Osteocyte (in vitro differentiated cells): ENCODE measurements at regions not wholly inside any gene's neighbourhood (a gene's known extent, or its start where the extent isn't known, plus 50 kb on each side); places are given as distances from the start of the nearest gene placed in this dataset.

ENCODE experiments used
- DNase-seq: peaks from one replicate; pipeline ENCODE4 v3.0.0; 2021; ENCODE audit warnings: mixed read lengths; ENCODE audit not compliant: unreplicated experiment; ENCODE audit errors: extremely low spot score
- H3K27ac Mint-ChIP-seq: one replicate; pipeline ENCODE4 v1.8.0; 2021; ENCODE audit warnings: mild to moderate bottlenecking, mixed read lengths; ENCODE audit not compliant: unreplicated experiment
- H3K27me3 Mint-ChIP-seq: one replicate; pipeline ENCODE4 v1.8.0; 2021; ENCODE audit warnings: mixed read lengths; ENCODE audit not compliant: unreplicated experiment
- H3K36me3 Mint-ChIP-seq: one replicate; pipeline ENCODE4 v1.8.0; 2021; ENCODE audit warnings: mixed read lengths; ENCODE audit not compliant: unreplicated experiment
- H3K4me1 Mint-ChIP-seq: one replicate; pipeline ENCODE4 v1.8.0; 2021; ENCODE audit warnings: mixed read lengths; ENCODE audit not compliant: unreplicated experiment
- H3K4me3 Mint-ChIP-seq: one replicate; pipeline ENCODE4 v1.8.0; 2021; ENCODE audit warnings: mild to moderate bottlenecking, moderate library complexity, mixed read lengths; ENCODE audit not compliant: unreplicated experiment
- H3K9me3 Mint-ChIP-seq: one replicate; pipeline ENCODE4 v1.8.0; 2021; ENCODE audit warnings: mixed read lengths; ENCODE audit not compliant: unreplicated experiment
- TF ChIP-seq, protein P1 (sequence below): fragments of 200-600 bp; sonication (generic); IDR thresholded peaks from 2 replicates; pipeline ENCODE4 v1.5.0; 2021; ENCODE audit warnings: antibody characterized with exemption, mild to moderate bottlenecking, moderate library complexity

- H3K36me3 Mint-ChIP-seq: no peaks in the 10 kb centered on the region
- no peak overlapping the region for H3K27ac Mint-ChIP-seq
Measured at GRCh38 chr13:33743438-33744368, 74.2 kb upstream of the RFC3 start.

DNA sequence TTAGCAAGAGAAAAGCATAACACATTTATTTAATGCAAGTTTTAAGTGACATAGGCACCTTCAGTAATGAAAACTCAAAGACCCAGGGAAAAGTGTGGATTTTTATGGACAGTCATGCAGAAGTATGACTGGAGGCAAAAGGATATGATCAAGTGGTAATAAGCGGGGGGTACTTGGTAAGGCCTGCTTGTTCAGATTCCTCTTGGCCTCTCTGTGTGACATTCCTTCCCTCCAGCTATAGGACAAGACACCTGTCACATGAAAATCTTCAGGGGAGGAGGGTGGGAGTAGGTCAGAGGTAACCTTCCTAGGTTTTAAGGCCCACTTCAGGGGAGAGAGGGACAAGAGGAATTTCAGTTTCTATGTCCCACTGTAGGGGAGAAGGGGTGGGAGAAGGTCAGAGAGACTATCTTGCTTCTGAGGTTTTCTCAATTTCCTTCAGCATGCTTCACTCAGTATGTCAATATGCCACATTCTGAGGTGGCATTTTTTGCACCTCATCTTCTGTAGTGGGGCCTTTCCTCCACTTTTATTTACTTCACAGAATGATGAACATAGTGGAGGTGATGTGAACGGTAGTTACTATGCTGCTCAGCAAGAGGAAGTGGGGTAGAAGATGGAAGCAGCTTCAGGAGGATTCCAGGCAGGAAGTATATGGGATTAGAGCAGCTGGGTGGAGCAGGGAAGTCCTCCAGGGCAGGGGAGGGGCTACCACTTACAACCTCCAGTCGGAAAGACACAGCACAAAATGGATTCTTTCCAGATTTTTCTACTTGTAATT lies 73.2 kb upstream of the RFC3 start:
- Mint-ChIP-seq H3K36me3 (no peaks in the 10 kb centered on the region), H3K4me3 (no peak overlapping the region), H3K27ac (no peak overlapping the region), H3K9me3 (no peaks in the 10 kb centered on the region), H3K27me3 (no peaks in the 10 kb centered on the region), H3K4me1 (peaks cover 8% of the 10 kb centered on the region)
- no peak for DNase-seq
- TF ChIP-seq, protein P1, sequence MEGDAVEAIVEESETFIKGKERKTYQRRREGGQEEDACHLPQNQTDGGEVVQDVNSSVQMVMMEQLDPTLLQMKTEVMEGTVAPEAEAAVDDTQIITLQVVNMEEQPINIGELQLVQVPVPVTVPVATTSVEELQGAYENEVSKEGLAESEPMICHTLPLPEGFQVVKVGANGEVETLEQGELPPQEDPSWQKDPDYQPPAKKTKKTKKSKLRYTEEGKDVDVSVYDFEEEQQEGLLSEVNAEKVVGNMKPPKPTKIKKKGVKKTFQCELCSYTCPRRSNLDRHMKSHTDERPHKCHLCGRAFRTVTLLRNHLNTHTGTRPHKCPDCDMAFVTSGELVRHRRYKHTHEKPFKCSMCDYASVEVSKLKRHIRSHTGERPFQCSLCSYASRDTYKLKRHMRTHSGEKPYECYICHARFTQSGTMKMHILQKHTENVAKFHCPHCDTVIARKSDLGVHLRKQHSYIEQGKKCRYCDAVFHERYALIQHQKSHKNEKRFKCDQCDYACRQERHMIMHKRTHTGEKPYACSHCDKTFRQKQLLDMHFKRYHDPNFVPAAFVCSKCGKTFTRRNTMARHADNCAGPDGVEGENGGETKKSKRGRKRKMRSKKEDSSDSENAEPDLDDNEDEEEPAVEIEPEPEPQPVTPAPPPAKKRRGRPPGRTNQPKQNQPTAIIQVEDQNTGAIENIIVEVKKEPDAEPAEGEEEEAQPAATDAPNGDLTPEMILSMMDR: no peak

More at GRCh38 chr13:33743438-33744368, 74.2 kb upstream of the RFC3 start:
- H3K27me3 Mint-ChIP-seq: no peaks in the 10 kb centered on the region
- TF ChIP-seq, protein P1: no peak
- H3K4me3 Mint-ChIP-seq: no peak overlapping the region
- peaks cover 8% of the 10 kb centered on the region for H3K4me1 Mint-ChIP-seq
- DNase-seq: no peak
- H3K9me3 Mint-ChIP-seq: no peaks in the 10 kb centered on the region

DNA sequence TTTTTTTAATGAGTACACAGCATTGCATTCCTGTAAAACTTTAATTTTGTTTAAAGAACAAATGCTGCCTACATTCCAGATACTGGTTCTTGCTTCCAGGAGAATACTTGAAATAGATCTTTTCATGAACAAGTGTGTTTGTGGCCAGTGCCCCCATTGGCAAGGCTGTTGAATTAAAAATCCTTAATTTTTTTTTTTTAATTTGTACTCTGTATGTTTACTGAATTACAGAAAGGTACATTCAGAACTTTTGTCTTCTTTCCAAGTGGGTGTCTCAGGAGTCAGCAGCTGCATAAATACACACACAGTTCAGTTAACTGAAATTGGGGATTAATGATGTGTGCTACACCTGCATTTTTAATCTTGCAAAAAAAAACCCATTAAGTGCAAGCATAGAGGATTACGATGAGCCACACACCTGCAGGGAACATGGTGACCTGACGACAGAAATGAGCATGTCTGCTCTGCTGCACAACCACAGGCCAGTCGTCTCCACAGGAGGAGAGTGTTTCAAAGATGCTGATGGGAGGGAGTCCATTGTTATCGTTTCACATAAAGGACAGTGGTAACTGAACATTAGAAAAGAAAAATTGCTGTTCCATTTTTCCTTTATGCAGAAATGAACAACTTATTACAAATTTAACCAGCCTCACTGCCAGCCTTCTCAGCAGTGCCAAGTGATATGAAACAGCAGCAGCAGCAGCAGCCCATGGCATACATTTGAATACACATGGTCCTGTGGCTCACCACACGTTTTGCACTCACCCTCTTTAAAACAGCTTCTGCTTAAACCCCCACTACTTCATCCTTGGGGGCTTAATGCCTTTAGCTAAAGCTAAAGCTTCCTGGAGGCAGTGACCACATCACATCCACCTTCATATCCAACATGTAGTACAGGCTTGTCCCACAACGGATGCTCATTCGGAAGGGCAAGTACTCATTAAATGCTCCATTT lies 72.3 kb upstream of the RFC3 start:
- no peaks in the 10 kb centered on the region for H3K9me3 Mint-ChIP-seq
- no peaks in the 10 kb centered on the region for H3K27me3 Mint-ChIP-seq
- no peak overlapping the region for H3K27ac Mint-ChIP-seq
- H3K4me3 Mint-ChIP-seq: no peak overlapping the region
- TF ChIP-seq, protein P1: no peak
- peaks cover 4% of the 10 kb centered on the region for H3K4me1 Mint-ChIP-seq
- DNase-seq: no peak
- no peaks in the 10 kb centered on the region for H3K36me3 Mint-ChIP-seq

DNA sequence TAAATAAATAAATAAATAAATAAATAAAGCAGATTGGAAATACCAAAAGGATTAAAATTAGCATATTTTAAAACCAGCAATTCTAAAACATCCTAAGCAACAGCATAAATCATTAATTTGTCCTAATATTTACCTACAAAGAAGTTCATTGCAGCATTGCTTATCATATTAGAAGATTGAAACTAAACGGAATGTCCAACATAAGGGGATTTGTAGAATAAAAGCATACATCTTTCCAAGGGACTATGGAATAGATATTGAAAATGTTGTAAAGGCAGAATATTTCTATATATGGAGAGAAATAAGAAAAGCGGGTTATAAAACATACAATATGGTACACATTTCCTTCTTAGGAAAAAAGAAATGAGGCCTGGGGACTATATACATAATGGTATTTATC lies 71.1 kb upstream of the RFC3 start:
- no peak overlapping the region for H3K4me3 Mint-ChIP-seq
- DNase-seq: no peak
- TF ChIP-seq, protein P1: no peak
- H3K9me3 Mint-ChIP-seq: no peaks in the 10 kb centered on the region
- no peak overlapping the region for H3K27ac Mint-ChIP-seq
- H3K36me3 Mint-ChIP-seq: no peaks in the 10 kb centered on the region
- peaks cover 4% of the 10 kb centered on the region for H3K4me1 Mint-ChIP-seq
- H3K27me3 Mint-ChIP-seq: no peaks in the 10 kb centered on the region
